ENCODE measurements at regions not wholly inside any gene's neighbourhood (a gene's known extent, or its start where the extent isn't known, plus 50 kb on each side); places are given as distances from the start of the nearest gene placed in this dataset.

GRCh38 chr5:142378737-142379634 is 54.2 kb upstream of the SPRY4 start:
- no peak for DNase-seq (ENCODE audit: low read depth in 2 of 2)

GRCh38 chr5:142375944-142376411 is 51.2 kb upstream of the SPRY4 start:
- no peak for DNase-seq (ENCODE audit: low read depth in 2 of 2)
